ENCODE measurements at regions not wholly inside any gene's neighbourhood (a gene's known extent, or its start where the extent isn't known, plus 50 kb on each side); places are given as distances from the start of the nearest gene placed in this dataset.

GRCh38 chr9:99427260-99427659 lies 205.2 kb downstream of the SEC61B start:
- H3K9me3 ChIP-seq = no peaks in the 10 kb centered on the region
- TF ChIP-seq POLR2A (IDR thresholded peaks at IDR 0.05) = no peak
- TF ChIP-seq, protein P1, sequence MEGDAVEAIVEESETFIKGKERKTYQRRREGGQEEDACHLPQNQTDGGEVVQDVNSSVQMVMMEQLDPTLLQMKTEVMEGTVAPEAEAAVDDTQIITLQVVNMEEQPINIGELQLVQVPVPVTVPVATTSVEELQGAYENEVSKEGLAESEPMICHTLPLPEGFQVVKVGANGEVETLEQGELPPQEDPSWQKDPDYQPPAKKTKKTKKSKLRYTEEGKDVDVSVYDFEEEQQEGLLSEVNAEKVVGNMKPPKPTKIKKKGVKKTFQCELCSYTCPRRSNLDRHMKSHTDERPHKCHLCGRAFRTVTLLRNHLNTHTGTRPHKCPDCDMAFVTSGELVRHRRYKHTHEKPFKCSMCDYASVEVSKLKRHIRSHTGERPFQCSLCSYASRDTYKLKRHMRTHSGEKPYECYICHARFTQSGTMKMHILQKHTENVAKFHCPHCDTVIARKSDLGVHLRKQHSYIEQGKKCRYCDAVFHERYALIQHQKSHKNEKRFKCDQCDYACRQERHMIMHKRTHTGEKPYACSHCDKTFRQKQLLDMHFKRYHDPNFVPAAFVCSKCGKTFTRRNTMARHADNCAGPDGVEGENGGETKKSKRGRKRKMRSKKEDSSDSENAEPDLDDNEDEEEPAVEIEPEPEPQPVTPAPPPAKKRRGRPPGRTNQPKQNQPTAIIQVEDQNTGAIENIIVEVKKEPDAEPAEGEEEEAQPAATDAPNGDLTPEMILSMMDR (IDR thresholded peaks at IDR 0.05) = no peak
- no peaks in the 10 kb centered on the region for H3K27me3 ChIP-seq
- H3K36me3 ChIP-seq = no peaks in the 10 kb centered on the region
- no peak overlapping the region for H3K4me3 ChIP-seq
- no peaks in the 10 kb centered on the region for H3K4me1 ChIP-seq
- DNase-seq = no peak
- no peak overlapping the region for H3K27ac ChIP-seq

- Histone ChIP-seq H3K4me3 (no peak overlapping the region), H3K27ac (no peak overlapping the region), H3K36me3 (no peaks in the 10 kb centered on the region), H3K27me3 (no peaks in the 10 kb centered on the region), H3K4me1 (no peaks in the 10 kb centered on the region), H3K9me3 (no peaks in the 10 kb centered on the region)
- TF ChIP-seq POLR2A (IDR thresholded peaks at IDR 0.05) = no peak
- TF ChIP-seq, protein P1 (IDR thresholded peaks at IDR 0.05) = no peak
- DNase-seq = no peak
Measured at GRCh38 chr9:99430301-99430700, 208.2 kb downstream of the SEC61B start.

DNA sequence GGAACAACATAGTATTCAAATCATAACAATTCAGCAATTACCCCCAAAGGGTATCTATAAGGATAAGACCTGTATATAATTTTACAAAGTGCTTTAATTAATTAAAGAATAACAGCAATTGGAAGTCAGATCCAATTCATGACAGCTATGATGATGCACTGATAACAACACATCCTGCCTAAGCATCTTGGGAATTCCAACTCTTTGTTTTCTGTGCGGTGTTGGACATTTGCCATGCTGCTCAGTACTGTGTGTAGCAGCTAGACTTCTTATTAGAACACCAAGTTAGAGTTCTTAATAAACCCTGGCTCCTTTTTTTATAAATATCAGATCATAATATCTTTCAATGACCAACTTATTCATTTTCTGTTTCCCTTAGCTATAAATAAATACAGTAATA lies 209.0 kb downstream of the SEC61B start:
- Histone ChIP-seq H3K4me3 (no peak overlapping the region), H3K36me3 (no peaks in the 10 kb centered on the region), H3K4me1 (no peaks in the 10 kb centered on the region), H3K27me3 (no peaks in the 10 kb centered on the region), H3K9me3 (no peaks in the 10 kb centered on the region), H3K27ac (no peak overlapping the region)
- TF ChIP-seq, protein P1 (IDR thresholded peaks at IDR 0.05) = no peak
- DNase-seq = no peak

DNA sequence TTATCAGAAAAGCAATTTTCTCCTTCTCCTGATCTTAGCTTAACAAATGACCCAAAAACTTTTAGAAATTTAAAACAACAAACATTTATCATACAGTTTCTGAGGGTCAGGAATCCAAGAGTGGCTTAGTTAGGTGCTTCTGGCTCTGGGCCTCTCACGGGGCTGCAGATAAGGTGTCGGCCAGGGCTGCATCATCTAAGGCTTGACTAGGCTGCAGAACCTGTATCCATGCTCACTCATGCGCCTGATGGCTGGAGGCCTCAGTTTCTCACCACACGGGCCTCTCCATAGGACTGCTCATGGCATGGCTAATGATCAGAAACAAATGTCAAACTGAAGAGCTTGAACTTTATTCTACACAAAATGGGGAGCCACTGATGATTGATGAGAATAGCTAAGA lies 210.0 kb downstream of the SEC61B start:
- TF ChIP-seq, protein P1 (IDR thresholded peaks at IDR 0.05) = no peak
- TF ChIP-seq POLR2A (IDR thresholded peaks at IDR 0.05) = no peak
- H3K4me3 ChIP-seq = no peak overlapping the region
- no peak overlapping the region for H3K27ac ChIP-seq
- no peak for DNase-seq
- no peaks in the 10 kb centered on the region for H3K27me3 ChIP-seq
- H3K9me3 ChIP-seq = no peaks in the 10 kb centered on the region
- H3K36me3 ChIP-seq = no peaks in the 10 kb centered on the region
- H3K4me1 ChIP-seq = no peaks in the 10 kb centered on the region

DNA sequence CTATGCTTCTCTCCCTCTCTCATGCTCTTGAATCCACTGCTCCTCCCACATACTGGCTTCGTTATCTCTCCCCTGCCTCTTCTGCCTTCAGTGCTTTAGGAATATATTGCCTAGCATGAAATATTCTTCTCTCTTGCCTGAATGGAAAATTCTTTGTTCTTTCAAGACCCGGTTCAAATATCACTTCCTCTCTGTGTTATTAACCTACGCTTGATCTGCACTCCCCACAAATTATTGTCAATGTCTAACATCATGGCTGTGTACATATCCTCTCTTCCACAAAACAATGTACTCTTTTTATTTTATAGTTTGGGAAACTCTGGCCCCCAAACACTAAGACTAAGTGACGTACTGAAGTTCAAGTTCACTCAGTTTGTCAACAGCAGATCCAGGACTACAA lies 211.0 kb downstream of the SEC61B start:
- no peak overlapping the region for H3K4me3 ChIP-seq
- no peaks in the 10 kb centered on the region for H3K9me3 ChIP-seq
- no peaks in the 10 kb centered on the region for H3K27me3 ChIP-seq
- TF ChIP-seq, protein P1 (IDR thresholded peaks at IDR 0.05) = no peak
- no peak for TF ChIP-seq POLR2A (IDR thresholded peaks at IDR 0.05)
- H3K27ac ChIP-seq = no peak overlapping the region
- no peaks in the 10 kb centered on the region for H3K36me3 ChIP-seq
- no peaks in the 10 kb centered on the region for H3K4me1 ChIP-seq
- no peak for DNase-seq

DNA sequence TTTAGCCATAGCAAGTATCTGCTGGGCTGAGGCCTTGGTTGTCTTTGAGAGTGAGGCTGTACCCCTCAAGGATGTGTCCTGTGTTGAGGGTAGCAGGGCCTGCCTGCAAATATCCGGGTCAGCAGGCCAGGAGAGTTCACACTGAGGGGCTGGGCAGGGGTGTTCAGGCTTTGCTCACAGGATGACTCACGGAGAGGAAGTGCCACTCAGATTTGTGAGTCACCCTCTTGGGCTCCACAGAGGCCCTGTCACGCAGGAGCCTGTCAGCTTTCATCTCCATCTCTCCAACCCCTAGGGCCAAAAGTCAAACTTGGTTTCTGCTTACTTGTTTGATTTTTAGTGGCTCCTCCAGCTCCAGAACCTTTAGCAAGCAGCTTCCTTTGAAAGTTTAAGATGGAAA lies 211.5 kb downstream of the SEC61B start:
- TF ChIP-seq, protein P1 (IDR thresholded peaks at IDR 0.05) = no peak
- no peak for TF ChIP-seq POLR2A (IDR thresholded peaks at IDR 0.05)
- Histone ChIP-seq H3K36me3 (no peaks in the 10 kb centered on the region), H3K4me1 (no peaks in the 10 kb centered on the region), H3K27me3 (no peaks in the 10 kb centered on the region), H3K4me3 (no peak overlapping the region), H3K27ac (no peak overlapping the region), H3K9me3 (no peaks in the 10 kb centered on the region)
- DNase-seq = peak in 1 of 3 donors; percentile 48
